HG03457 (cell line): ENCODE measurements at regions not wholly inside any gene's neighbourhood (a gene's known extent, or its start where the extent isn't known, plus 50 kb on each side); places are given as distances from the start of the nearest gene placed in this dataset.

ENCODE experiments used
- ATAC-seq: cut with Tn5 transposase; IDR thresholded peaks from one replicate; pipeline ENCODE4 v1.9.1; 2021; ENCODE audit warnings: moderate number of reproducible peaks; ENCODE audit not compliant: unreplicated experiment

DNA sequence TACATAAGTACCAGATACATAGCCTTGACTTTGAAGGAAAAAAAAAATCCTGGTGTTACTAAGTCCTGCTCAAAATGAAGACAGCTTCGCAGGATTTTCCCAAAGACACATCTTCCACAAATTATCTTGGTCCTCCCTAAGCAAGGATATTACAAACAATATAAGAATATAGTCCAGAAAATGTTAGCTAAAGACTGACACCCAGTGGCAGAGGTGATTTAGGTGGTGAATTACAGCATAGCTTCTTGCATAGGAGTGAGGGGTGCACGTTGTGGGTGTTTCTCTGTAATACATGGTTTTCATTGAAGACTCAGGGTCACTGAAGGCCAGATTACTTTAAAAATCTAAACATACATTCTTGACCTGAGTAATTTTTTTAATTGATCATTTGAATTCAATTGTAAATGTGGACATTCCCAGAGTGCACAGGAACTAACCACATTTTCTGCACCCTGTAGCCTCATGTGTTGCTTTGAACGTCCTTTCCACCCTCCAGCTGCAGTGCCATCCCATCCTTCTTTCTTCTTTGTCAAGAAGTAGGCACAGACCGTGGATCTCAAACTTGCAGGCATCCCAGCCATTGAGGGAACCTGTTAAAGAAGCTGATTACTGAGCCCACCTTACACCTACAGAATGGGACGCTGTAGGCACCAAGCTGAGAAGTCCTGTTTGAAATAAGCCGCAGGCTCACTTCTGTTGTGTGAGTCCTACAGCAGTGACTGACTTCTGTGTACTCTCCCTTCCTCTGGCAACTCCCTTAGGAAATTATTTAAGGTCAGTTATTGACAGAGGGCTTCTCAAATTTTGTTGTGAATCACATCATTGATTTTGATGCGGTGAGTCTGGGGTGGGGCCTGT is 102.6 kb downstream of the PERP start:
- ATAC-seq = no peak

DNA sequence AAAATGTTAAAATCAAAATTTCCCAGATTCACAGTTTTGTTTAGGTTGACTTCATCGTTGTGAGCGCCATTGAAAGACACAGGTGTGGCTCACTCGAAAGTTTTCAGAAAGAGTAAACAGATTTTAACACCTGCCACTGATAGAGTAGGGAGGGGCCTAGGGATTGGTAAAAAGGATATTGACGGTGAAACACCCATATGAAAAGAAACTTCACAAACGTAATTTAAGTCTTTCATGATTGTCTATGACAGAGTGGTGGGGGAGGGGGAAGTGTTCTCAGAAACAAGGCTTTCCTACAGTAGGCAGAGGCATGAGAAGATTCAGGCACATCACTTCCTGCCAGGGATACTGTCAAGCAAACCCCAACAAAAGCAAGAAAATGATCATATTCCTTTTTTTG is 101.4 kb downstream of the PERP start:
- ATAC-seq = no peak

DNA sequence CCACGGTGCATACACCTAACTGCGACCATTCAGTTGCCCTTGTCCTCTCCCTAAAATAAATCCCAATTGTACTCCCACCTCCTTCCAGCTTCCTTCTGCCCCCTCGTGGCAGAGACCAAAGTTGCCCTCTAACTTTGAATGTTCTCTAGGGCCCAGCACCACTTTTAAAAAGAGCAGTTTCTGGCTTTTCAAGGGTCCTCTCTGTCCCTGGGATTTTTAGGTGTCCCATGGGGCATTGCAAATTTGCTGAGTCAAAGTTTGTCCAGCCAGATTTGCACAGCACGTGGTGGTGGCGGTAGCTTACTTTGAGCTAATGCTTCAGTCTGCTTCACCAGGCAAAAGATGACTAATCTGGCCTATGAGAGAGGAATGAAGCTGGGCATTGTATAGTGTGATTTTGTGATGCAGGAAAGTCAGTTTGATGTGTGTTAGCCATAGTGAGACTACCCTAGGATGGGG is 100.2 kb downstream of the PERP start:
- no peak for ATAC-seq

DNA sequence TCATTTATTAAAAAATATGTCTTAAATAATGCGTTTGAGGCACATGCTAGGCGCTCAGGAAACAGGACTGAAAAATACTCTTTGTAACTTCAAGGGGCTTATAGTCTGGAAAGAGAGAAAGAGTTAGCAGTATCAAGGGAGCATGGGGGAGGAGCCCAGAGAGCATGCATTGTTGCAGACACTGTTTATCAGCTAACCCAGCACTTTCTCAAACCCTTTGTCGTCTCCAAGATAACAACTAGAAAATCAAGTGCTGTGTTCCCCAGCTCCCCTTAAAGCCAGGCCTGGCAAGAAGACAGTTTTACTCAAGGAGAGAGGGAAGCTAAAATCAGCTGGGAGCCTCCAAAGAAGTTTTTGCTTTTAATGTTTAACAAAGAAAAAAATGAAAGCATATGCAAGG is 98.4 kb downstream of the PERP start:
- ATAC-seq = no peak

DNA sequence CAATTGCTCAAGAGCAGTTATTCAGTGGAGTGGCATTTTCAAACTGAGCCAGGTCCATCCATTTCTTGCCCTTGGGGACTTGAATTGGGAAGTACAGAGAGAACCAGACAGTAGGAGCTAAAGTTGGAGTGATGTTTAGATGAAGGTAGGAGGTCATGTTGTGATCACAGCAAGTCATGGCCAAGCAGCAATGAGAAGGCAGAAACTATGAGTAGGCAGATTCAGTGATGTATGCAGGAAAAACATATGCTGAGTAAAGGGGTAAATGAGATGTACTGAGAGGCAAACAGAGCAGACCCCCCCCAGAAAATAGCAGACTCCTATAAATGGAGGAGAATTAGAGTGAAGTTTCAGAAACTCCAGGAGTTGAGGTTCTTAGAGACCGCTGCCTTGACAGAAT is 95.8 kb downstream of the PERP start:
- ATAC-seq = no peak

DNA sequence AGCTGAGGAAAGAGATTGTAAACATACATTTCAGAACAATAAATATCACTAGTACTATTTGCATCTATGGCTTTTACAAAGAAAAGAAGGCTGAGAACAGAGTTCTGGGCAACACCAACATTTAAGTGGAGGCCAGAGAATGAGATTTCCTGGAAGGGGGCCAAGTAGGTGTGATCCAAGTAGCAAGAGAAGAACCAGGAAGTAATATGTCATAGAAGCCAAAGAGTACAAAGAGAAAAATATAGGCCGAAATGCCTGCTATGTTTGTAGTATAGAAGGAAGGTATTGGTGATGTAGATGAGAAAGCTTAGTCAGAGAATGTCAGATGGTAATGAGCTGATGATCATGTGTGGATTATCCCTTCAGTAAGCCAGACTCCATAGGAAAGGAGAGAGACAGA is 94.5 kb downstream of the PERP start:
- ATAC-seq = no peak

DNA sequence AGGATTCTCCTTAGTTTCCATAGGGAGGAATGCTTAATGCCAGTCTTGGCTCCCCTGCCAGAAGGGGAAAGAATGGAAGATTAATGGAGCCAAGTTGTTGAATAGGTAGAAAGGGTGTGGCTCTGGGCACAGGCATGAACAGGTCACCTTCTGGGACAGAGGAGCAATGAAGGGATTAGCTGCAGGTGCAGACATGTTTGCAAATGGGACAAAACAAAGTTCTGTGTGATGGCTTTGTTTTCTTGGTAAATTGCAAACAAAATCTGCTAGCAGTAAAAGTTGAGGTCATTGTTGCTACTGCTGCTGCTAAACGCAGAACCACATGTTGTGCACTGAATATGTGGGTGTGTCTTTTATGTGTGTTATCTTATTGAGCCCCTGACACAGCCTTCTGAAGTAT is 93.3 kb downstream of the PERP start:
- no peak for ATAC-seq

DNA sequence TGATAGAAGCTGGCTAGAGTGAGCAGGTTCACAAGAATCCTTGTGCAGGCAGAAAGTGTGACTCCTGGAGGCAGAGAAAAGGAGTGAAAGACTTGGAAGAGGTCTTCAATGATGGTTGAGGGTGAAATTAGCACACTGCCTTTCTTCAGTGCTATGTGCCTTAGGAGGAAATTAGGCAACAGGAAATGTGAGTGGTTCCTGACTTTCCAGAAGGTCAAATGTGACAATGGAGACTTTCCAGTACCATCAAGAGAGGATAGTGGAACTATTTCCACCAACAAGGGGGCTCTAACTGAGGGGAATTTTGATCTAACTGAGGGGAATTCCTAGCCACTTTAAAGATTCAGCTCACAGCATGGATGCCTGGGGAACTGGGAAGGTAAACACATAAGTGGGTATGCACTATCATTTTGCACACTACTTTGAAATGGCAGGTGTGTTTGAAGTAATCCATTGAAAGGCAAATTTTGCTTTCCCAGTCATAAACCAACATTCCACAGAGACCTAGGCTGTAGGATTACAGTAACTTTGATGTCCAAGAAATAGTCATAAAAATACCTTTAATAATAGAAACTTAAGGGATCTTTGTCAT is 90.0 kb downstream of the PERP start:
- no peak for ATAC-seq

DNA sequence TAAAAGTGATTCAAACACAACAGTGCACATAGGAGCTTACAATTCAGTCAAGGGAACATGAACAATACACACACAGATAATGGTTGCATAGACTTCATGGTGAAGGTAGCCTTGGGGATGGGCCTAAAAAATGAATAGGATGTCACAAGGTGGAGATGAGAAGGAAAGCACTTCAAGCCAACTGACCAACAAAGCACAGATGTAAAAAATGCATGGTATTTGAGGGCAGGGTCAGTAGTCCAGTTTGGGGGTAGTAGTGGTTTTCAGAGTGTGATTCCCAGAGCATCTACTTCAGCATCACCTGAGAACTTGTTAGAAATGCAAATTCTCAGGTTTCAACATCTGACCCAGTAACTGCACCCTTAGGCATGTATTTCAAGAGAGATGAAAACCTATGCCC is 88.9 kb downstream of the PERP start:
- ATAC-seq = no peak

DNA sequence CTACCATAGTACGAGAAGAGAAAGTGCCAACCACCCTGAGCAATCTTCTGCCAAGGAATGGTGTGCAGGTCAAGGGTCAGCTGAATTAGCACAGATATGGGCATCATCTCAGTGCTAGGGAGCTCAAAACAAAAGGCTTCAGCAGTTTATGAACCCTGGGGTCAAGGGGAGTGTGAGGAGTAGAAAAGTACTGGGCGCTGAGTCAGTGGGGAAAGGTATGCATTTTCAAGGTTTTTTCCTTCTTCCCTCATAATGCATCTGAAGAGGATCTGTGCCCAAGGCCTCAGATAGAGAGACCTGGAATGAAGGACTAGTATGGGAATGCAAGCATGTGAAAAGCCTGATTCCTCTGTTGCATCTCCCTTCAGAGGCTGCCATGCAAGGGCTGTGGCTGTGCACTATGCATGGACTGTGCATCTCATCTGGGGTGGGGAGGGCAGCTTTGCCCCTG is 81.7 kb downstream of the PERP start:
- no peak for ATAC-seq

DNA sequence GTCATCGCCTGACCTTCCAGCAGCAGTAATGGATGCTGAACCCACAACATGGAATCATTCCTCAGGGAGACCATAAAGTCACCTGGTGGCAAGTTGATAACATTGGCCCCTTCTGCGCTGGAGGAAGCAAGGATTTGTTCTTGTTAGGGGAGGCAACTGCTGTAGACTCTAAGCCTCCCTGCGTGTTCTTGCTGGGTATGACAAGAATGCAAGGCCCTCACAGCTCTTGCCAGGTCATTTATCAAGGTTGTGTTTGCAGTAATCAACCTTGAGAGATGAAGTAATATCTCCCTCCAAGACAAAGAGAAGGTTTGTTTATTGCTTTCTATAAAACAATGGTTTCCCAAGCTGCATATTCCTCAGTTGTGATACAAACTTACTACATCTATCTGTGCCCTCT is 80.9 kb downstream of the PERP start:
- no peak for ATAC-seq

DNA sequence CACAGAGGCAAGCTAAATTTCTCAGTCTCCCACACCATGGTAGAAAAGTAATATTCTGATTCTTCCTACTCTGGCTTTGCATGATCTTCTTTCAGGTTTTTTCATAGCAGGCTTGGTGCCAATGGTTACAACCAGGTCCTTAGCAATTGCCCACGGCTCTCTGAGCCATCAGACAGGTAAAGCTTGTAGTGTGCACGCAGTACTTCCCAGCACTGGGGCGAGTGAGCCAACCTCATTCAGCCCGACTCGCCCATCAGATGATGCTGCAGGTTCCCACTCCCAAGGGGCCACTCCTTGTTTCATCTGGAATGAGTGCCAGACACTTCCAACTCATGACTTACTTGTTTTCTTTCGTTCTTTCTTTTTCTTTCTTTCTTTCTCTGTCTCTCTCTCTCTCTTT is 78.3 kb downstream of the PERP start:
- ATAC-seq = no peak

DNA sequence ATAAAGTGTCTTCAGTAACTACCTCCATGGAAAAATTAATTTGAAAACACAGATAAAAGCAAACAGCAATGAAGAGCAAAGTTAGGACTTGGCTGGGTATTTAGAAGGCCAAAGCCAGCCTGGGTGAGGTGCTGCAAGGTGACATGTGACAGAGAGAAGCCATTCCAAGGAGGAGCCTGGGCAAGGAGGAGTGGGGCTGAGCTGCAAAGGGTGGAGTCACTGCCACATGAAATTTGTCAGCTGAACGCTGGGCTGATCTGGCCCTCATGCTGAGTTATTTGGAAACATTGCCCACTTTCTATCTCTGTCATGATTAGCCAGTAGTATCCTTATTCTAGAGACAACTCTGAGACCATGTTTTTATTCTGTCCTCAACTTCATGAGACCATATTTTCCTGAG is 76.3 kb downstream of the PERP start:
- ATAC-seq = no peak

DNA sequence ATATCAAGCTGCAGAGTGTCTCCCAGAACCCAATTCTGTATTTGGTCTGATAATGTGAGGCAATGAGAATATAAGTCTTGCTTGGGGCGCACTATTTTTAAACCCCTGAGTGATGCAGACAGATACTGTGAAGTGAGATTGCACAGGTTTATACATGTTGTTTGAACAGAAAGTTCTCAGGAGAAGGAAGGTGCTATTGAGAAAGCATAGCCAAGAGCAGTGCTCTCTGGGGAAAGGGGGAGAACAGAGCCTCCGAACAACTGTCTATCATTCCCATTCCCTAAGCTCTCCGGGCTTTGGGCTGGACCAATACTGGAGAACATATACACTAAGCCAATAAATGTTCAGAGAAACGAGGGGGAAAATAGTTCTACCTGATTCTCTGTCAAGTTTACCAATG is 75.8 kb downstream of the PERP start:
- no peak for ATAC-seq

DNA sequence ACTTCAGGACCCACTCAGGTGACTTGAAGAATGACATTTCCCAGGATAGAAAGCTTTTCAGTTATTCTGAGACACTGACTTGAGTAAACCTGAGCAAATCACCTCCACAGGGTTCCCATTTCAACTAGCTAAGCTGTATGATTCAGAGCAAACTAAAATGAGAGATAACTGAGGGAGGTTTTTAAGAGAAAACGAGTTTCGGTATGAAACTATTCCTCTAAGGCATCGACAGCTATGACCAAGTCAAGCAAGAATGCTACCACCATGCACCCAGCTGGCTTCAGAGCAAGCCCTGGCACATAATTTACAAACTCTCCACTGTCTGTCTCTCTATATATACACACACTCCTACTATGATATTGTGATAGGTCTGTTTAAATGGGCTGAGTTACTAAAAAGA is 75.4 kb downstream of the PERP start:
- no peak for ATAC-seq

DNA sequence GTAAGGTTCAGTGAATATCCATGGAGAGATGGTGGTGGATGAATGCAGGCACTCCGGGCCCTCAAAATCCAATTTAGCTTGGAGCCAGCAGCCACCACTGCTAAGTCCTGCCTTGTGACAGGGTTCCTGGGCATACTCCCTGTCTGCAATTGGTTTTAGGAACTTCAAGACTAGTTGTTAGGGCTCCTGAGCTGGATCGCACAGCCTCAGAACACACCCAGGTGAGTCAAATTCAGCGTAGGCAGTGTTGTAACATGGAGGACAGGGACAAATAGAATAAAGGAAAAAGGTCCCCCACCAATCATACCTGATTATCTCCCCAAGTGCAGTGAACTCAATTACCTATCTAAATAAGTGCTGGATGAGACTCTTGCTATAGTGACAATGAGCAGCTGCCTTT is 74.6 kb downstream of the PERP start:
- no peak for ATAC-seq

DNA sequence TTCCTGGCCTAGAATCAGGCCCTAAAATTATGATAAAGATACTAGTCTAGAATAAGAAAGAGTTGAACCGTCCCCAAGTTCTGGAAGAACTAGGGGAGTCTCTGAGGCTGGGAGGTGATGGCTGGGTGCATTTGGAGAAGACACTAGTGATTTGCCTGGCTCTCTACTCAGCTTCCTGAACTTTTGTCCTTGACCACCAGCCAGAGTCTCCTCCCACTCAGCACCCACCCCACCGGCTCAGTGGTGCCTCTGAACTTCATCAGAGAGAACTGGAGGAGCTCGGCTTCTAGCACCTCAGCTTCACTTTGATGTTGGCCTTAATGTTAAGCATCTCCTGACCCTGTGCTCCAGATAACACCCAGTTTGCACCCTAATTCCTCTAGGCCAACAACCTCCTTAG is 73.0 kb downstream of the PERP start:
- ATAC-seq = no peak

DNA sequence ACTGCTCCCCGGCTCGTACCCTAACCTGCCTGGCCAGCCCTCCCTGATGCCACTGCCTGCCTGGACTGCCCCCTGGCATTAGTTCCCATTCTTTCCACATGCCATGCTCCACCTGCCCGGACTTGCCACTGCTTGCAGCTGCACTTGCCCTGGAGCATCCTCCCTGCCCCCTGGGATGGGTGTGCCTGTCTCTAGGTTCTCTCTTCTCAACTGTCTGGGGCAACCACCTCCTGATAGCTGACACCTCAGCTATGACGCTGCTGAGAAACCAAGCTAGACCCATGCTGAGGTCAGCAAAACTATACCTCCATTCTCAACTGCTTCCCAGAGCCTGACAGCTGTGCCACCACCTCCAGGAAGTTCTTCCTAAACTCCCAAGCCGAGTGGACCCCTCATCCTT is 72.1 kb downstream of the PERP start:
- no peak for ATAC-seq

DNA sequence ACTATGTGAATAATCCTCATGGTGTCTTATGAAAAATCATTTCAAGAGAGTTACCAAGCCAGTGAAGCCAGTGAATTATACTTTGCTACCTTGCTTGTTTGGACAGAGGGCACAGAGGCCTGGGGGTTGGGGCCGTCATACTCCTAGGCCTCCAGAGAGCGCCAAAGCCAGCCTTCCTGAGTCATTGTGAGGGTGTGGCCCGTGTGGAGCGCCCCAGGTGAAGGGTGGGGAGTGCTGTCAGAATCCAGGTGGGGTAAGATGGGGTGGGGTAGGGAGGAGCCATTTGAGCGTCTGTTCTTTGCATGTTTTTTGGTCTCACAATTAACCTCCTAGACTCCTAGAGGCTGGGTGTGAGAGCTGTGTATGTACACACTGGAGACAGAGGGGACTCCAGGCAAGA is 71.1 kb downstream of the PERP start:
- no peak for ATAC-seq

DNA sequence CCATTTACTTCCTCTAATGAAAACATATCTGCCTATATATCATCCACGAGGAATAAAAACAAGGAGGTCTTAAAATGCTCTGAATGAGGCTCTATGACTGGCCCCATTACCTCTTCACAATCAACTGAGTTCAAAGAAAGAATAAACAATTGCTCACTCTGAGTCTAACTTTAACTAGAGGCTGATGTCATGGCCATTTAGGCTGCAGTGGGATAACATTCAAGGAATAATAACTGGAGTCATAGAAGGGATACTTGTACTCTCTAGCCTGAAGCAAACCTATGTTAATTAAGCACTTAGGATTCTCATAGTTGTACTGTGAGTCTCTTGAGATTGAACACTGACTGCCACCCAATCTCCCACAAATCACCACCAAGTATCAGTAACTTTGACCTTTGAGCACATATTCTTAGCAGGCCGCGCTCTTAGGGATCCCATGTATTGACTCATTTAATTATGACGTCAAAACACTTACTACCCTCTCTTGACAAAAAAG is 70.2 kb downstream of the PERP start:
- no peak for ATAC-seq

DNA sequence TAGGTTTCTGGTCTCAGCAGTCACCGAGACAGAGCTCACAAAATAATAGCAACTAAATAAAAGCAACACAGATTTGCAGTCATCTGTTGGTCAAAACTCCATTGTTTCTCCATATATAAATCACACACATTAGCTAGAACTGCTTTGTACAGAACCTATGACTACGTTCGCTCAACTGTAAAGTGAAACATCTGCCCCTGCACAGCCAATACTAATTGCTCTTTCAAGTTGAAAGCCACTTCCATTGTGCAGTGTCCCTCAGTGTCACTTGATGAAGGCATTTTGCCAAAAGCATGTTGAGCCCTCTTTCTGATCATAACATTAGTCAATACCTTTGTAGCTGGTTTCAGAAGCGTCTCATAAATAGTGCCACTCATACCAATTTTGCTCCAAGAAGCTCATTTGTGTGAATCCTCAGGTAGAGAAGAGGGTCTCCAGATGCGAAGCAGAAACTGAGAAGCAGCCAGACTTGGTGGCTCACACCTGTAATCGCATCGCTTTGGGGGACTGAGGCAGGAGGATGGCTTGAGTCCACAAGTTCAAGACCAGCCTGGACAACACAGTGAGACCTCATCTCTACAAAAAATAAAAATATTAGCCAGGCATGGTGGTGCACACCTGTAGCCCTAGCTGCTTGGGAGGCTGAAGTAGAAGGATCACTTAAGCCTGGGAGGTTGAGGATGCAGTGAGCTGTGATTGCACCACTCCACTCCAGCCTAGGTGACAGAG is 68.9 kb downstream of the PERP start:
- ATAC-seq = no peak
